ENCODE measurements at regions not wholly inside any gene's neighbourhood (a gene's known extent, or its start where the extent isn't known, plus 50 kb on each side); places are given as distances from the start of the nearest gene placed in this dataset.
"Not testable (repeated sequence)": the region's sequence is repeated elsewhere in the genome, so short reads cannot be mapped to it uniquely, and the experiment has no call there.

- no peak overlapping the region for H3K27ac ChIP-seq
- no peaks in the 10 kb centered on the region for H3K27me3 ChIP-seq
- TF ChIP-seq CTCF (IDR thresholded peaks at IDR 0.05), result no peak
- WGBS, 2 donors, result 58 to 61% methylated on average over 4 of the region's 4 CpGs
- no peaks in the 10 kb centered on the region for H3K4me1 ChIP-seq
- no peak overlapping the region for H3K4me3 ChIP-seq
- DNase-seq (no peak), FAIRE-seq (no peak), ATAC-seq (no peak)
- intact Hi-C loops (cut with DNase I), result no loop called here
- no peaks in the 10 kb centered on the region for H3K36me3 ChIP-seq
- peaks cover 0 to 3% (median 0%) of the 10 kb centered on the region in 4 donors for H3K9me3 ChIP-seq
Measured at GRCh38 chr2:35185861-35186412, 1169.6 kb upstream of the CRIM1 start.

- Histone ChIP-seq H3K9me3 (peaks cover 0 to 5% (median 0%) of the 10 kb centered on the region in 4 donors), H3K4me3 (no peak overlapping the region), H3K36me3 (no peaks in the 10 kb centered on the region), H3K27me3 (no peaks in the 10 kb centered on the region), H3K27ac (no peak overlapping the region), H3K4me1 (no peaks in the 10 kb centered on the region)
- intact Hi-C loops (cut with DNase I), result no loop called here
- WGBS, 2 donors, result 45 to 60% methylated on average over 1 of the region's 1 CpG
- ATAC-seq (no peak), DNase-seq (no peak), FAIRE-seq (no peak)
- no peak for TF ChIP-seq CTCF (IDR thresholded peaks at IDR 0.05)
Measured at GRCh38 chr2:35184471-35184870, 1171.1 kb upstream of the CRIM1 start.

DNA sequence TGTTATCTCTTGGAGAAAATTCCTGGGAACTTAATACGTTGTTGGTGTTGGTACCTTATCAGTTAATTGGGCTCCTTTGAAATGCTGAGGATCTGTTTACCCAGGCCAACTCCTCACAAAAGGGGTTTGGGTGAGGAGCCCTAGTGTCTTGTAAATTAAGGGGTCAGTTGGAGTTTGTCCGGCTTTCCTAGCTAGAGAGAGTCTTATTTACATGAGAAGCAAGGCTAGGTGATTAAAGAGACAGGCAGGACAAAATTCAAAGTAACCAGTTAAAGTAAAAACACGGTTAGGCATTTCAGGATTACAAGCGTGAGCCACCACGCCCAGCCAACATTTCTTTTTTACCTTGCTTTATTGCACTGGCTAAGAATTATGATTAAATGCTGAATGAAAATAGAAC is 1178.9 kb upstream of the CRIM1 start:
- intact Hi-C loops (cut with DNase I); ATAC-seq; DNase-seq; H3K36me3 ChIP-seq; H3K4me3 ChIP-seq; H3K27ac ChIP-seq; H3K9me3 ChIP-seq; FAIRE-seq; H3K27me3 ChIP-seq; H3K4me1 ChIP-seq: not testable (repeated sequence)
- WGBS, 2 donors, result 33 to 35% methylated on average over 5 of the region's 5 CpGs

GRCh38 chr2:35174845-35175244 is 1180.7 kb upstream of the CRIM1 start:
- no peak for ATAC-seq
- no peaks in the 10 kb centered on the region for H3K4me1 ChIP-seq
- H3K36me3 ChIP-seq, result no peaks in the 10 kb centered on the region
- WGBS, 2 donors, result 83 to 90% methylated on average over 7 of the region's 7 CpGs
- no peak for DNase-seq
- TF ChIP-seq CTCF (IDR thresholded peaks at IDR 0.05), result no peak
- FAIRE-seq, result no peak
- no peaks in the 10 kb centered on the region for H3K9me3 ChIP-seq
- H3K27ac ChIP-seq, result no peak overlapping the region
- H3K27me3 ChIP-seq, result peaks cover 0 to 4% (median 0%) of the 10 kb centered on the region in 4 donors
- intact Hi-C loops (cut with DNase I), result no loop called here
- H3K4me3 ChIP-seq, result no peak overlapping the region

DNA sequence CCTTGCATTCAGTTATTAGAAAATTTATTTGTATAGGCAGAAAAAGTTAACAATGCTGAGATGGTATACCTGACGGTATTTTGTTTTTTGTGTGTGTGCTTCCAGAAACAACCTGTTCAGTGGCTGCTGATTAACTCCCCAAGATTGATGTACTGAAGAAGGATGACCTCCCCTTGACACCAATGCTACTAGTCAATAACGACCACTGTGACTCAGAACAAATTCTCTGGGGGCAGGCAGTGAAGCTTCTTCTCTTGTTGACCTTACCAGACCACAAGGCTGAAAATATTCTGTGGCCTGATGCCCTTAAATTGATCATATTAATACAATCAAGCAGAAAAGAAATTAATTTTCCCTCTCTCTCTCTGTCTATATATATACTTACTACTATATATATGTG is 1182.9 kb upstream of the CRIM1 start:
- intact Hi-C loops (cut with DNase I), result no loop called here
- Histone ChIP-seq H3K27ac (no peak overlapping the region), H3K4me1 (no peaks in the 10 kb centered on the region), H3K36me3 (no peaks in the 10 kb centered on the region), H3K27me3 (peaks cover 0 to 4% (median 0%) of the 10 kb centered on the region in 4 donors), H3K4me3 (no peak overlapping the region), H3K9me3 (no peaks in the 10 kb centered on the region)
- DNase-seq (no peak), FAIRE-seq (no peak), ATAC-seq (no peak)
- no peak for TF ChIP-seq CTCF (IDR thresholded peaks at IDR 0.05)
- 27 to 30% methylated on average over 2 of the region's 2 CpGs for WGBS, 2 donors
